OCI-LY1 (cell line): ENCODE measurements at regions not wholly inside any gene's neighbourhood (a gene's known extent, or its start where the extent isn't known, plus 50 kb on each side); places are given as distances from the start of the nearest gene placed in this dataset.

Source experiments
- H2AFZ ChIP-seq: fragments of 200-600 bp; sonication (generic), shearing (Covaris generic); 2 replicates; pipeline ENCODE4 v1.6.0; 2014; ENCODE audit warnings: antibody characterized with exemption, mild to moderate bottlenecking, low read length
- H3F3A ChIP-seq: fragments of 200-600 bp; sonication (generic), shearing (Covaris generic); 2 replicates; pipeline ENCODE4 v1.6.0; 2014; ENCODE audit warnings: mild to moderate bottlenecking, antibody characterized with exemption, low read length, moderate library complexity; ENCODE audit not compliant: insufficient read depth
- H3K27ac ChIP-seq: fragments of 200-600 bp; sonication (generic); 2 replicates; pipeline ENCODE4 v1.5.1; 2014; ENCODE audit warnings: low read length, mixed run types, mild to moderate bottlenecking, low read depth; ENCODE audit not compliant: poor library complexity, severe bottlenecking
- H3K27me3 ChIP-seq: fragments of 200-600 bp; sonication (generic); 2 replicates; pipeline ENCODE4 v1.6.0; 2014; ENCODE audit warnings: antibody characterized with exemption, mild to moderate bottlenecking, low read length, moderate library complexity; ENCODE audit not compliant: insufficient read depth
- H3K36me3 ChIP-seq: fragments of 200-600 bp; sonication (generic); 2 replicates; pipeline ENCODE4 v1.6.1; 2014; ENCODE audit warnings: mild to moderate bottlenecking, antibody characterized with exemption, low read length, moderate library complexity, mixed read lengths; ENCODE audit not compliant: insufficient read depth
- H3K4me1 ChIP-seq: fragments of 200-600 bp; sonication (generic); 2 replicates; pipeline ENCODE4 v1.5.1; 2014; ENCODE audit warnings: mild to moderate bottlenecking, low read length, moderate library complexity; ENCODE audit not compliant: insufficient read depth, severe bottlenecking
- H3K4me2 ChIP-seq: fragments of 200-600 bp; sonication (generic), shearing (Covaris generic); 2 replicates; pipeline ENCODE4 v1.6.1; 2014; ENCODE audit warnings: low read length
- H3K4me3 ChIP-seq: fragments of 200-600 bp; sonication (generic); 2 replicates; pipeline ENCODE4 v1.5.1; 2014; ENCODE audit warnings: low read length, low read depth, mild to moderate bottlenecking, mixed read lengths; ENCODE audit not compliant: poor library complexity, severe bottlenecking
- H3K79me2 ChIP-seq: fragments of 200-600 bp; shearing (Covaris generic); 2 replicates; pipeline ENCODE4 v1.6.1; 2016; ENCODE audit warnings: mixed run types, low read length, mixed read lengths; ENCODE audit not compliant: insufficient read depth
- H3K9ac ChIP-seq: fragments of 200-600 bp; sonication (generic), shearing (Covaris generic); 2 replicates; pipeline ENCODE4 v1.6.1; 2014; ENCODE audit warnings: mild to moderate bottlenecking, low read length, mixed read lengths
- H3K9me2 ChIP-seq: fragments of 200-600 bp; sonication (generic), shearing (Covaris generic); 2 replicates; pipeline ENCODE4 v1.6.1; 2014; ENCODE audit warnings: low read depth, mild to moderate bottlenecking, low read length, mixed read lengths
- H3K9me3 ChIP-seq: fragments of 200-600 bp; shearing (Covaris generic); 2 replicates; pipeline ENCODE4 v1.6.1; 2014; ENCODE audit warnings: low read length, mixed read lengths
- H4K20me1 ChIP-seq: fragments of 200-600 bp; sonication (generic), shearing (Covaris generic); 2 replicates; pipeline ENCODE4 v1.6.0; 2016; ENCODE audit warnings: mild to moderate bottlenecking, low read length; ENCODE audit not compliant: insufficient read depth
- EZH2 ChIP-seq: fragments of 200-600 bp; sonication (generic), shearing (Covaris generic); IDR thresholded peaks from 2 replicates; pipeline ENCODE4 v1.8.0; 2017; ENCODE audit warnings: borderline replicate concordance, mixed run types, mild to moderate bottlenecking, antibody characterized with exemption, low read length, moderate library complexity, mixed read lengths
- TF ChIP-seq, protein P1 (sequence below): fragments of 200-600 bp; sonication (generic), shearing (Covaris generic); IDR thresholded peaks from 2 replicates; pipeline ENCODE4 v1.5.1; 2017; ENCODE audit warnings: mild to moderate bottlenecking, antibody characterized with exemption, low read length, moderate library complexity, mixed read lengths

DNA sequence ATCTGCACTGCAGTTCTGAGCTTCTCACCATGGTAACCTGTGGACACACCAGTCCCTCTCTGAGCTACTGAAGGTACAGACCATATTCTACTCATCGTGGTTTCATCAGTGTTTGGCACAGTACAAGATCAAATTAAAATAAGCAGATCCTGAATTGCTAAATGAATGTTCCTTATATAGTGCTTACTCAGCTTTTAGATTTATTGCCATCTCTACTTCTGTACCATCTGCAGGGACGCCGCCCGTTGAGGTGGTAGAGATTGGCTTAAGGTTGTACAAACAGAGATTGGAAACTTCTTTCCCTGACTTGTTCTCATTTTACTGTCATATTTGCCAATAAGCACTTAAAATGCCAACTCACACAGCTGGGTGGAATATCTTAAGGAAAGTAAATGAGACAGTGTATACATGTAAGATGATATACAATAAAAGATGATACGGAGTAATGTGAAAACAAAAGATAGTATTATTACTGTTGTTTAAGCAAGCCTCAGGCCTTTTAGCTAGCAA is 223.4 kb upstream of the FOXQ1 start:
- H3K27ac ChIP-seq, result no peak overlapping the region
- no peaks in the 10 kb centered on the region for H4K20me1 ChIP-seq
- no peaks in the 10 kb centered on the region for H3K9me3 ChIP-seq
- no peaks in the 10 kb centered on the region for H3K79me2 ChIP-seq
- H3K9me2 ChIP-seq, result no peaks in the 10 kb centered on the region
- no peaks in the 10 kb centered on the region for H3K27me3 ChIP-seq
- H3K4me1 ChIP-seq, result no peaks in the 10 kb centered on the region
- no peaks in the 10 kb centered on the region for H3K36me3 ChIP-seq
- no peaks in the 10 kb centered on the region for H3F3A ChIP-seq
- TF ChIP-seq, protein P1, sequence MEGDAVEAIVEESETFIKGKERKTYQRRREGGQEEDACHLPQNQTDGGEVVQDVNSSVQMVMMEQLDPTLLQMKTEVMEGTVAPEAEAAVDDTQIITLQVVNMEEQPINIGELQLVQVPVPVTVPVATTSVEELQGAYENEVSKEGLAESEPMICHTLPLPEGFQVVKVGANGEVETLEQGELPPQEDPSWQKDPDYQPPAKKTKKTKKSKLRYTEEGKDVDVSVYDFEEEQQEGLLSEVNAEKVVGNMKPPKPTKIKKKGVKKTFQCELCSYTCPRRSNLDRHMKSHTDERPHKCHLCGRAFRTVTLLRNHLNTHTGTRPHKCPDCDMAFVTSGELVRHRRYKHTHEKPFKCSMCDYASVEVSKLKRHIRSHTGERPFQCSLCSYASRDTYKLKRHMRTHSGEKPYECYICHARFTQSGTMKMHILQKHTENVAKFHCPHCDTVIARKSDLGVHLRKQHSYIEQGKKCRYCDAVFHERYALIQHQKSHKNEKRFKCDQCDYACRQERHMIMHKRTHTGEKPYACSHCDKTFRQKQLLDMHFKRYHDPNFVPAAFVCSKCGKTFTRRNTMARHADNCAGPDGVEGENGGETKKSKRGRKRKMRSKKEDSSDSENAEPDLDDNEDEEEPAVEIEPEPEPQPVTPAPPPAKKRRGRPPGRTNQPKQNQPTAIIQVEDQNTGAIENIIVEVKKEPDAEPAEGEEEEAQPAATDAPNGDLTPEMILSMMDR, result no peak
- TF ChIP-seq EZH2, result no peak
- no peak overlapping the region for H3K4me3 ChIP-seq
- H3K9ac ChIP-seq, result no peak overlapping the region
- H2AFZ ChIP-seq, result no peak overlapping the region
- H3K4me2 ChIP-seq, result no peak overlapping the region

DNA sequence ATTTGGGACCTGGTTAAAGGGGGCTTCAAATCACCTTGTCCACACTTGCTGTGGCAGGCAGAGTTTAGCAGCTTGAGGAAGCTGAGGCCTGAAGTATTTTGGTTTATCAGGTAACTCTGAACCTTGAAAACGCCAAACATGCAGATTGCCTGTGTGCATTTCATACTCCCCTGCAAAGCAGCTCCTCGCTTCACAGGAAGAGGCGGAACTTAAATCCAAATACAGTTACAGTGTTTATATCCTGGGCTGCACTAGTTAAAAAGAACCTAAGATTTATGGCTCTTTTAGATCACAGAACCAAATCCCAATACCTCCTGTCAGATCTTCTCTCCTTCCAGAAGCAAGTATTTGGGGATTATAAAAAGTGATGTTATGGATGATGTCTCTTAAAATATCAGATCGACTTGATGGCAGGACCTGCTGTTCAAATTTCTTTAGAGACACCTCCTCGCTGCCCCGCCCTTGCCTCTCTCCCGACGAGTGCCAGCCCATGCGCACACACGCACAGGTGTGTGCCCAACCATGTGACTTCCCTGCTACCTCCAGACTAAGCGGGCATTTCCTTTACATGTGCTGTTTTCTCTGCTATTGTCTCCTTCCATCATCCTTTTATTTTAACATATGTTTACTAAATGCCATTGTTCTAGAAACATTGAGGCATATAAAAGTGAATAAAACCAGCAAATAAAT is 224.6 kb upstream of the FOXQ1 start:
- H3F3A ChIP-seq, result no peaks in the 10 kb centered on the region

DNA sequence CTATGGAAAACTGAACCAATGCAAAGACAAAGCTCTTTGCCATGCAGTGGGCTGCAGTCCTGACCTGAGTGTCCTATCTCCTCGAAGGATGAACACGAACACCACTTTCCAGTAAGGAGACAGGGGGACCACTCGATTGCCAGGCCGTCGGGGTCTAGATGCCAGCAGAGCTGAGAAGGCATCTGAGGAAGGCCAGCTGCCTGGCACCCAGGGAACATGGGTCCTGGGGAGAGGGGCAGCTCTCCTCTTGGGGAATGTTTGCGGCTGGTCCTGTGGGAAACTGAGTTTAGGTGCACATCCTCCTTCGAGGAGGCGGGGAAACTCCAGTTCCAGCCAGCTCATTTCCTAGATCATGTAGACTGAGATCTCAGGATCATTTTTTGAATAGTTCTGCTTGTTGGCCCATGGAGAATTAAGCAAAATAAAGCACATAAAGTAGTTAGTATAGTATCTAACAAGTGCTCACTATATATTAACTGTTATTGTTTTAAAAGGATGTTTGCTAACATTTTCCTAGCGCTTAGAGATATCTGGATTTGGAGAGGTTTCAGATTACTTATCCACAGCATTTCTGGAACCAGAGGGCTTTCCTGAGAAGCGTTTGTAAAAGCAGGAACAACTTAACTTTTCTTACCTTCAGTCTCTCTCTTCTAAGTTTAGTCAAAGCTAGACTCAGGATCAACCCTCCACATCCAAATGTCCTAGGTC is 225.3 kb upstream of the FOXQ1 start:
- Histone ChIP-seq H3K9me2 (no peaks in the 10 kb centered on the region), H3K79me2 (no peaks in the 10 kb centered on the region), H3K4me2 (no peak overlapping the region), H4K20me1 (no peaks in the 10 kb centered on the region), H3K4me1 (no peaks in the 10 kb centered on the region), H3K9ac (no peak overlapping the region), H3F3A (no peaks in the 10 kb centered on the region), H3K27me3 (no peaks in the 10 kb centered on the region), H3K9me3 (no peaks in the 10 kb centered on the region), H2AFZ (no peak overlapping the region), H3K4me3 (no peak overlapping the region), H3K36me3 (no peaks in the 10 kb centered on the region), H3K27ac (no peak overlapping the region)
- TF ChIP-seq, protein P1, result no peak
- TF ChIP-seq EZH2, result no peak

More for the DNA sequence above, 224.6 kb upstream of the FOXQ1 start:
- Histone ChIP-seq H3K79me2 (no peaks in the 10 kb centered on the region), H3K4me3 (no peak overlapping the region), H3K9ac (no peak overlapping the region), H3K9me2 (no peaks in the 10 kb centered on the region), H3K4me2 (no peak overlapping the region), H3K36me3 (no peaks in the 10 kb centered on the region), H2AFZ (no peak overlapping the region), H3K4me1 (no peaks in the 10 kb centered on the region), H3K27me3 (no peaks in the 10 kb centered on the region), H3K27ac (no peak overlapping the region), H3K9me3 (no peaks in the 10 kb centered on the region), H4K20me1 (no peaks in the 10 kb centered on the region)
- no peak for TF ChIP-seq EZH2
- TF ChIP-seq, protein P1, result no peak
